T-helper 2 cell treated with Interferon-gamma antibody and Interleukin-4, amounts not matched to agents 100 ng/mL and 5 ng/mL, for 36 hours (primary cell): ENCODE measurements at regions not wholly inside any gene's neighbourhood (a gene's known extent, or its start where the extent isn't known, plus 50 kb on each side); places are given as distances from the start of the nearest gene placed in this dataset.
"Not testable (repeated sequence)": the region's sequence is repeated elsewhere in the genome, so short reads cannot be mapped to it uniquely, and the experiment has no call there.

Experiments
- intact Hi-C: fragments of 100-400 bp; cut with micrococcal nuclease; formaldehyde crosslinking; loops from one replicate; pipeline ENCODE4 v1.15.1; 2023

GRCh38 chr10:109106604-109107003 lies 816.7 kb downstream of the XPNPEP1 start:
- intact Hi-C loops: no loop called here

GRCh38 chr10:109105725-109106124 lies 817.6 kb downstream of the XPNPEP1 start:
- intact Hi-C loops: no loop called here

- intact Hi-C loops: no loop called here
Observed at GRCh38 chr10:109104806-109105205, 818.5 kb downstream of the XPNPEP1 start.

GRCh38 chr10:109103278-109103677 lies 820.0 kb downstream of the XPNPEP1 start:
- intact Hi-C loops: no loop called here

GRCh38 chr10:109089779-109090178 lies 833.5 kb downstream of the XPNPEP1 start:
- intact Hi-C loops: no loop called here

- intact Hi-C loops: no loop called here
Observed at GRCh38 chr10:109071539-109071938, 851.8 kb downstream of the XPNPEP1 start.

GRCh38 chr10:109070492-109070891 lies 852.8 kb downstream of the XPNPEP1 start:
- intact Hi-C loops: no loop called here

- intact Hi-C loops: no loop called here
Observed at GRCh38 chr10:109067031-109067430, 856.3 kb downstream of the XPNPEP1 start.

GRCh38 chr10:109065821-109066220 lies 857.5 kb downstream of the XPNPEP1 start:
- intact Hi-C loops: no loop called here

GRCh38 chr10:109062371-109062770 lies 860.9 kb downstream of the XPNPEP1 start:
- intact Hi-C loops: no loop called here

GRCh38 chr10:109055243-109055642 lies 868.1 kb downstream of the XPNPEP1 start:
- intact Hi-C loops: no loop called here

GRCh38 chr10:109047856-109048255 lies 875.5 kb downstream of the XPNPEP1 start:
- intact Hi-C loops: no loop called here

- intact Hi-C loops: not testable (repeated sequence)
Observed at GRCh38 chr10:109046427-109046826, 876.9 kb downstream of the XPNPEP1 start.

- intact Hi-C loops: no loop called here
Observed at GRCh38 chr10:109040622-109041021, 882.7 kb downstream of the XPNPEP1 start.

- intact Hi-C loops: no loop called here
Observed at GRCh38 chr10:109037978-109038377, 885.3 kb downstream of the XPNPEP1 start.

GRCh38 chr10:109030581-109031210 lies 892.6 kb downstream of the XPNPEP1 start:
- intact Hi-C loops: no loop called here

GRCh38 chr10:109029870-109030269 lies 893.4 kb downstream of the XPNPEP1 start:
- intact Hi-C loops: no loop called here

GRCh38 chr10:109027534-109028185 lies 895.7 kb downstream of the XPNPEP1 start:
- intact Hi-C loops: no loop called here

GRCh38 chr10:109025172-109025571 lies 898.1 kb downstream of the XPNPEP1 start:
- intact Hi-C loops: no loop called here

- intact Hi-C loops: no loop called here
Observed at GRCh38 chr10:109022417-109023049, 900.8 kb downstream of the XPNPEP1 start.

- intact Hi-C loops: no loop called here
Observed at GRCh38 chr10:109019001-109019424, 904.3 kb downstream of the XPNPEP1 start.

- intact Hi-C loops: no loop called here
Observed at GRCh38 chr10:109007514-109007913, 915.8 kb downstream of the XPNPEP1 start.

GRCh38 chr10:108990441-108990840 lies 932.9 kb downstream of the XPNPEP1 start:
- intact Hi-C loops: no loop called here
